Panc1 (cell line): ENCODE measurements at regions not wholly inside any gene's neighbourhood (a gene's known extent, or its start where the extent isn't known, plus 50 kb on each side); places are given as distances from the start of the nearest gene placed in this dataset.

ENCODE experiments used
- CTCF ChIP-seq: fragments of 450-650 bp; IDR thresholded peaks from 2 replicates; pipeline ENCODE4 v1.5.1; 2017; ENCODE audit warnings: mild to moderate bottlenecking
- POLR2AphosphoS5 ChIP-seq: IDR thresholded peaks from 2 replicates; pipeline ENCODE4 v1.6.1; 2012; ENCODE audit warnings: mild to moderate bottlenecking, low read depth, low read length, moderate library complexity
- SIN3A ChIP-seq: IDR thresholded peaks from 2 replicates; pipeline ENCODE4 v1.6.1; 2012; ENCODE audit warnings: low read depth, mild to moderate bottlenecking, low read length, moderate library complexity, borderline replicate concordance; ENCODE audit not compliant: insufficient read depth

- TF ChIP-seq SIN3A (no peak), CTCF (no peak), POLR2AphosphoS5 (no peak)
These were observed 182.2 kb upstream of the PCDH15 start for GRCh38 chr10:54983255-54983654.
